Osteoblast (primary cell): ENCODE measurements at regions not wholly inside any gene's neighbourhood (a gene's known extent, or its start where the extent isn't known, plus 50 kb on each side); places are given as distances from the start of the nearest gene placed in this dataset.

ENCODE experiments used
- DNase-seq: peaks from one replicate; pipeline ENCODE4 v3.0.0; 2011; ENCODE audit warnings: low spot score, mixed read lengths; ENCODE audit not compliant: insufficient read length; ENCODE audit errors: missing footprints
- H2AFZ ChIP-seq: 2 replicates; pipeline ENCODE4 v1.6.0; 2011; ENCODE audit warnings: mild to moderate bottlenecking, low read length
- H3K27ac ChIP-seq: 2 replicates; pipeline ENCODE4 v1.5.1; 2011; ENCODE audit warnings: mild to moderate bottlenecking, low read depth, low read length, moderate library complexity
- H3K27me3 ChIP-seq: 2 replicates; pipeline ENCODE4 v1.6.0; 2012; ENCODE audit warnings: mild to moderate bottlenecking, control low read depth, inconsistent platforms, low read length, moderate library complexity; ENCODE audit not compliant: insufficient read depth
- H3K36me3 ChIP-seq: 2 replicates; pipeline ENCODE4 v1.5.1; 2011; ENCODE audit warnings: mild to moderate bottlenecking, low read length, control low read depth, moderate library complexity; ENCODE audit not compliant: insufficient read depth
- H3K4me1 ChIP-seq: 2 replicates; pipeline ENCODE4 v1.5.1; 2011; ENCODE audit warnings: mild to moderate bottlenecking, low read length, control low read depth, moderate library complexity; ENCODE audit not compliant: insufficient read depth
- H3K4me2 ChIP-seq: 2 replicates; pipeline ENCODE4 v1.6.0; 2011; ENCODE audit warnings: mild to moderate bottlenecking, low read length; ENCODE audit not compliant: insufficient read depth
- H3K4me3 ChIP-seq: fragments of 200-600 bp; sonication (generic); 3 replicates; pipeline ENCODE4 v1.5.1; 2012; ENCODE audit warnings: mild to moderate bottlenecking, low read length, inconsistent platforms; ENCODE audit not compliant: insufficient read depth
- H3K79me2 ChIP-seq: 2 replicates; pipeline ENCODE4 v1.6.0; 2012; ENCODE audit warnings: mild to moderate bottlenecking, low read length, control low read depth, inconsistent platforms; ENCODE audit not compliant: insufficient read depth
- H3K9me3 ChIP-seq: 2 replicates; pipeline ENCODE4 v1.5.1; 2011; ENCODE audit warnings: low read depth, low read length, control low read depth
- H4K20me1 ChIP-seq: 2 replicates; pipeline ENCODE4 v1.6.0; 2012; ENCODE audit warnings: mild to moderate bottlenecking, low read length, control low read depth; ENCODE audit not compliant: insufficient read depth
- TF ChIP-seq, protein P1 (sequence below): IDR thresholded peaks from 2 replicates; pipeline ENCODE4 v1.5.1; 2011; ENCODE audit warnings: mild to moderate bottlenecking, low read depth, low read length, moderate library complexity; ENCODE audit errors: extremely low read depth

DNA sequence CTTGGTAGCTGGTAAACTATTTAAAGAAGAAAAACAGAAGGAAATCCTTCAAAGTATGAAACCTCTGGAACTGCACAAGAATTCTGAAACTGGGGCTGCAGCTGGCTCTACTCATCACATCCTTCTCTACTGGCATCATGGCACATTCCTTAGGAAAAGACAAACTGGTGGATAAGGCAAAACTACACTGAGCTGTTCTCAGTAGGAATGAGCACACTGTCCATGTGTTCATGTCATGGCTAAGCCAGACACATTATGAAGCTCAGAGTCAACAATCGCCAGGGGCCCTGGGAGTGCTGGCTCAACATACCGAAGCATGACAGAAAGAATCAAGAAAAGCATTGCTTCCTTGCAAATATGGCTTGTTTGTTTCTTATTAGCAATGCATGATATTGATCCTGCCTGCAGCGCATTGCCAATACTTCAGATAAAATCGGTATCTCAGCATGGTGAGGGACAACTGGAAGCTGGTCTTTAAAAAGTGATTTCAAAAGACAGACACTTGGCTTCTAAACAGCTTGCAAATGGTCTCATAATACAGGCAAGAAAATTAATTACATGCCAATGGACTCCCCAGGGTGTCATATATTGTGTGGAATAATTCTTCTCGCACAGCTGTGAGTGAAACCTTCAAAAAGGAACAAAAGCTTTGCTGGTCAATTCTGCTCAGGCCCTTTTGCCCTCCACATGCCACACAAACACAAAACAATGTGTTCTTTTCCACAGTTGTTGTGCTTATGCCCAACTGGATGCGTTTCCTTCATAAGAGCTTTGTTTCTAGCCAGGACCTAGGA, 300.2 kb upstream of the VCX start:
- Histone ChIP-seq H3K4me1 (no peaks in the 10 kb centered on the region), H2AFZ (no peak overlapping the region), H3K79me2 (no peaks in the 10 kb centered on the region), H3K4me2 (no peak overlapping the region), H3K27me3 (no peaks in the 10 kb centered on the region), H3K4me3 (no peak overlapping the region), H3K36me3 (no peaks in the 10 kb centered on the region), H3K27ac (no peak overlapping the region), H3K9me3 (no peaks in the 10 kb centered on the region), H4K20me1 (no peaks in the 10 kb centered on the region)
- DNase-seq, result no peak
- TF ChIP-seq, protein P1, sequence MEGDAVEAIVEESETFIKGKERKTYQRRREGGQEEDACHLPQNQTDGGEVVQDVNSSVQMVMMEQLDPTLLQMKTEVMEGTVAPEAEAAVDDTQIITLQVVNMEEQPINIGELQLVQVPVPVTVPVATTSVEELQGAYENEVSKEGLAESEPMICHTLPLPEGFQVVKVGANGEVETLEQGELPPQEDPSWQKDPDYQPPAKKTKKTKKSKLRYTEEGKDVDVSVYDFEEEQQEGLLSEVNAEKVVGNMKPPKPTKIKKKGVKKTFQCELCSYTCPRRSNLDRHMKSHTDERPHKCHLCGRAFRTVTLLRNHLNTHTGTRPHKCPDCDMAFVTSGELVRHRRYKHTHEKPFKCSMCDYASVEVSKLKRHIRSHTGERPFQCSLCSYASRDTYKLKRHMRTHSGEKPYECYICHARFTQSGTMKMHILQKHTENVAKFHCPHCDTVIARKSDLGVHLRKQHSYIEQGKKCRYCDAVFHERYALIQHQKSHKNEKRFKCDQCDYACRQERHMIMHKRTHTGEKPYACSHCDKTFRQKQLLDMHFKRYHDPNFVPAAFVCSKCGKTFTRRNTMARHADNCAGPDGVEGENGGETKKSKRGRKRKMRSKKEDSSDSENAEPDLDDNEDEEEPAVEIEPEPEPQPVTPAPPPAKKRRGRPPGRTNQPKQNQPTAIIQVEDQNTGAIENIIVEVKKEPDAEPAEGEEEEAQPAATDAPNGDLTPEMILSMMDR, result no peak

DNA sequence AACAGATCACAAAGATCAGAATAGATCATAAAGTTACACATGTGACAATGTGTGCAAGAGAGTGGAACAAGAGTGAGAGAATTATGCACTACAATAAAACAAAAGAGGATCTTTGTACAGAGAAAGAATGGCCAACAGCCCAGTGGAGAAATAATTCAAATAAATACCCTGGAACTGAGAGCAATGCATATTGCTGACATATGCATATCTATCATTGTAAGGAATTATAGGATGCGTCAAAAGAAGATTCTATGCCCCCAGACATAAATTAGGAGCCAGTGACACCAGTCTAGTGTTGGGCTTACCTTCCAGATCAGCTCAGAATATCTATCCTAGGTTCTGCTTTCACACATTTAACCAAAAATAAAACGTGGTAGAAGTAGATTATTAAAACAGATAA, 320.1 kb upstream of the VCX start:
- Histone ChIP-seq H3K9me3 (peaks cover 2% of the 10 kb centered on the region), H3K27me3 (no peaks in the 10 kb centered on the region), H4K20me1 (no peaks in the 10 kb centered on the region), H3K4me3 (no peak overlapping the region), H3K4me2 (no peak overlapping the region), H3K79me2 (no peaks in the 10 kb centered on the region), H3K27ac (no peak overlapping the region), H3K36me3 (no peaks in the 10 kb centered on the region), H3K4me1 (no peaks in the 10 kb centered on the region), H2AFZ (no peak overlapping the region)
- TF ChIP-seq, protein P1, result no peak
- no peak for DNase-seq

DNA sequence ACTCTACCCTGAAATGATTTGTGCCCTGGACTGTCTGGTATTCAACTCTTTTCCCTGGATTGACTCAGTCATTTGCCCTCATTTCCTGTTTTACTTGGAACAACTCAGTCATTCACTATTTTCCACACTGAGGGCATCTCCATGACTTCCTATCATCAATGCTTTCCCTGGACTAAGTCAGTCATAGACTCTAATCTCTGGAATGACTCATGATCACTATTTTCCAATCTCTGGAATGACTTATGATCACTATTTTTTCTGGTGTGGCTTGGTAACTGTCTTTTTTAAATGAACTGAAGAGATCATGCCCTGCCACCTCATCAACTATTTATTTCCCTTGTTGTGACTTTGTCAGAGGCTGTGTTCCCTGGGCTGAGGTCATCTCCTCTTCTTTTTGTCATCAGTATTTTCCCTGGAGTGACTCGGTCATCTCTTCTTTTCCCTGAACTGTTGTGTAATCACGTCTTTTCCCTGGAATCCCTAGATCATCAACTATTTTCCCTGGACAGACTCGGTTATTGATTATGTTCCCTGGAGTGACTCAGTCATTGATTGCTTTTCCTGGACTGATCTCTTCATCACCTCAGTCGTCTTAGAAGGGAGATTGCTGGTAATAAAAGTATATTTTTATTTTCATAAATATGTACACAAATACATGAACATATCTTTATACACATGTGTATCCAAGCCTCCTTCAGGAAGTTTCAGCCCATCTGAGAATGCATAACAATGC, 327.1 kb upstream of the VCX start:
- no peak for DNase-seq
- no peaks in the 10 kb centered on the region for H3K79me2 ChIP-seq
- no peaks in the 10 kb centered on the region for H4K20me1 ChIP-seq
- H3K4me1 ChIP-seq, result no peaks in the 10 kb centered on the region
- TF ChIP-seq, protein P1, result no peak
- no peak overlapping the region for H2AFZ ChIP-seq
- H3K27me3 ChIP-seq, result no peaks in the 10 kb centered on the region
- H3K4me2 ChIP-seq, result no peak overlapping the region
- peaks cover under 1% of the 10 kb centered on the region for H3K9me3 ChIP-seq
- H3K4me3 ChIP-seq, result no peak overlapping the region
- H3K36me3 ChIP-seq, result no peaks in the 10 kb centered on the region
- H3K27ac ChIP-seq, result no peak overlapping the region
